ENCODE measurements at regions not wholly inside any gene's neighbourhood (a gene's known extent, or its start where the extent isn't known, plus 50 kb on each side); places are given as distances from the start of the nearest gene placed in this dataset.

GRCh38 chr11:129739339-129739738, 76.3 kb upstream of the TMEM45B start:
- H2AK5ac ChIP-seq (ENCODE audit: low read depth, low read length) = no peak overlapping the region
- no peak overlapping the region for H2AK9ac ChIP-seq (replicated peaks; ENCODE audit: low read depth, low read length, poor library complexity)
- WGBS, 2 experiments (ENCODE audit: extremely low coverage in 2 of 2, insufficient read length in 1 of 2) = no CpG with 5 or more reads among the region's 4 CpGs
- no peak for ATAC-seq (ENCODE audit: low read depth)
- H2BK20ac ChIP-seq (ENCODE audit: low read depth, low read length) = no peak overlapping the region
- H3K4ac ChIP-seq (ENCODE audit: low read depth, low read length) = no peak overlapping the region
- no peak overlapping the region for H2AFZ ChIP-seq (replicated peaks; ENCODE audit: low read length, poor library complexity)
- H3K18ac ChIP-seq (ENCODE audit: low read depth, low read length) = no peak overlapping the region
- H3K27me3 ChIP-seq (ENCODE audit: control insufficient read depth, insufficient read depth, low read length) = peaks cover 2% of the 10 kb centered on the region
- ChIA-PET CTCF (no interaction called here), POLR2A (ENCODE audit: unreplicated experiment) (no interaction called here)
- H3K79me1 ChIP-seq (ENCODE audit: low read depth in 1 of 2, low read length in 2 of 2) = no peaks in the 10 kb centered on the region
- no peaks in the 10 kb centered on the region for H3K9me3 ChIP-seq (ENCODE audit: control insufficient read depth, insufficient read depth, low read length)
- no peak overlapping the region for H3K27ac ChIP-seq (ENCODE audit: insufficient read depth, low read length)
- in situ Hi-C loops (cut with MboI; ENCODE audit: low sequenced_read_pairs) = loop anchor here (25.0 kb wide), 1 partner anchor 627 kb away; no protein-coding TSS in a partner anchor
- intact Hi-C loops (cut with micrococcal nuclease) = no loop called here
- BruUV-seq (replicated peaks) = no TSS peak
- no peak overlapping the region for H4K8ac ChIP-seq (ENCODE audit: low read depth in 2 of 2, low read length in 2 of 2)
- H3K4me1 ChIP-seq (ENCODE audit: control insufficient read depth, insufficient read depth, low read length) = no peaks in the 10 kb centered on the region
- H4K91ac ChIP-seq (ENCODE audit: insufficient read depth, low read depth, low read length) = no peak overlapping the region
- H3K9me1 ChIP-seq (ENCODE audit: insufficient read depth, low read length) = no peaks in the 10 kb centered on the region
- H3K23ac ChIP-seq (ENCODE audit: low read depth, low read length) = no peak overlapping the region
- DNase-seq = no peak
- dilution Hi-C loops (cut with HindIII; ENCODE audit: low sequenced_read_pairs, unreplicated experiment) = no loop called here
- no peak overlapping the region for H2BK120ac ChIP-seq (ENCODE audit: low read depth, low read length)
- TF ChIP-seq NFE2L2 (IDR thresholded peaks at IDR 0.05; ENCODE audit: low read depth, low read length) (no peak), FOS (IDR thresholded peaks at IDR 0.05; ENCODE audit: low read depth, low read length) (no peak), CTCF (conservative IDR thresholded peaks at IDR 0.05; ENCODE audit: low read depth, low read length) (no peak), BHLHE40 (IDR thresholded peaks at IDR 0.05; ENCODE audit: low read depth, low read length) (no peak), MAZ (IDR thresholded peaks at IDR 0.05; ENCODE audit: borderline replicate concordance, low read depth, low read length) (no peak), POLR2A (IDR thresholded peaks at IDR 0.05; ENCODE audit: low read depth, low read length) (no peak), RCOR1 (IDR thresholded peaks at IDR 0.05; ENCODE audit: insufficient replicate concordance, low read length) (no peak)
- H4K5ac ChIP-seq (ENCODE audit: low read depth, low read length) = no peak overlapping the region
- no peak overlapping the region for H3K56ac ChIP-seq (ENCODE audit: extremely low read depth, insufficient read depth, low read length)
- no peak overlapping the region for H3K14ac ChIP-seq (replicated peaks; ENCODE audit: low read depth, low read length)
- no peak overlapping the region for H2BK15ac ChIP-seq (ENCODE audit: low read depth, low read length)
- H2BK5ac ChIP-seq (ENCODE audit: low read depth, low read length, poor library complexity, severe bottlenecking) = no peak overlapping the region
- H3K4me2 ChIP-seq (ENCODE audit: low read depth, low read length) = no peak overlapping the region
- H3K36me3 ChIP-seq (ENCODE audit: control insufficient read depth, insufficient read depth, low read length) = no peaks in the 10 kb centered on the region
- H3K9ac ChIP-seq (ENCODE audit: low read depth, low read length) = no peak overlapping the region
- no peaks in the 10 kb centered on the region for H4K20me1 ChIP-seq (ENCODE audit: insufficient read depth, low read length)
- no peak overlapping the region for H3K4me3 ChIP-seq (ENCODE audit: insufficient read depth, low read depth, low read length)

All from IMR-90 (cell line).